NCI-H146 treated with DMSO at 0.1 percent for 48 hours (cell line): ENCODE measurements at regions not wholly inside any gene's neighbourhood (a gene's known extent, or its start where the extent isn't known, plus 50 kb on each side); places are given as distances from the start of the nearest gene placed in this dataset.
A peak's percentile ranks its signal among the peaks of the same experiment; 100 is the strongest.

ENCODE experiments used
- DNase-seq: peaks from one replicate; lab custom pipeline; 2025; ENCODE audit not compliant: unreplicated experiment; lab: John Stamatoyannopoulos, UW

DNA sequence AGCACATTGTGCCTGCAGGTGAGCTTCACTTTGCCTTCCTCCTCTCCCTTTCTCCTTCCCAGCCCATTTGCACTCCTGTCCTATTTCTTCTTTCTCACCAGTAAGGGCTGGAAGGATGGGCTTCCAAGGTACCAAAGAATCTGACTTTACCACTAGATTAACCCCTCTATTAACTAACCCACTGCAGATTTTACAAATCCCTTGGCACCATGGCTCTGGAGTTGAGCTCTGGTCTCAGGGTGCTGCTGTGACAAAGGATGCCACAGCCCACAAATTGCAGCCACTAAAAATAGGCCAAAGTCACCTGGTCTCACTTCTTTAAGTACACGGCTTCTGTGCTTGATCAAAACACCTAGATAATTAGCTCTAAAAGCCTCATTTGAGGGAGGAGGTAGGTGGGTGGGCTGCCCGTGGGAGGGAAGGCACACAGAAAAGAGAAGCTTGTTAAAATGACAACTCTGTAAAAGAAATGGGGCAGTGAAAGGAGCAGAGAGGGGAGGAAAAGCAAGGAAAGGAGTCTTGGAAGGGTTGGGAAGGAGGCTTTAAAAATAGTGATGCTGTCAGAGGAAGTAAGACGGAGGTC is 327.4 kb downstream of the DRD1 start:
- no peak for DNase-seq

- DNase-seq, result no peak
Measured at GRCh38 chr5:175115831-175116230, 328.2 kb downstream of the DRD1 start.

DNA sequence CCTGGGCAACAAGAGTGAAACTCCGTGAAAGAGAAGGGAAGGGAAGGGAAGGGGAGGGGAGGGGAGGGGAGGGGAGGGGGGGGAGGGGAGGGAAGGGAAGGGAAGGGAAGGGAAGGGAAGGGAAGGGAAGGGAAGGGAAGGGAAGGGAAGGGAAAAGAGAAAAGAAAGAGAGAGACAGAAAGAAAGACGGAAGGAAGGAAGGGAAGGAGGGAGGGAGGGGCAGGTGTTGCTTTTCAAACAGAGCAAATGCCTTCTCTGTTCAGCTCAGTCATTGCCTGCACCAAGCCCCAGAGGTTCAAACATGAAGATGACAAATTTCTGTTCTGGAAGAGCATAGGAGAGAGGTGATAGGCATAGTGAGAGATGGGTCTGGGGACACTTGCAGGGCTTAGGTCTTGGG is 330.0 kb downstream of the DRD1 start:
- DNase-seq, result no peak

DNA sequence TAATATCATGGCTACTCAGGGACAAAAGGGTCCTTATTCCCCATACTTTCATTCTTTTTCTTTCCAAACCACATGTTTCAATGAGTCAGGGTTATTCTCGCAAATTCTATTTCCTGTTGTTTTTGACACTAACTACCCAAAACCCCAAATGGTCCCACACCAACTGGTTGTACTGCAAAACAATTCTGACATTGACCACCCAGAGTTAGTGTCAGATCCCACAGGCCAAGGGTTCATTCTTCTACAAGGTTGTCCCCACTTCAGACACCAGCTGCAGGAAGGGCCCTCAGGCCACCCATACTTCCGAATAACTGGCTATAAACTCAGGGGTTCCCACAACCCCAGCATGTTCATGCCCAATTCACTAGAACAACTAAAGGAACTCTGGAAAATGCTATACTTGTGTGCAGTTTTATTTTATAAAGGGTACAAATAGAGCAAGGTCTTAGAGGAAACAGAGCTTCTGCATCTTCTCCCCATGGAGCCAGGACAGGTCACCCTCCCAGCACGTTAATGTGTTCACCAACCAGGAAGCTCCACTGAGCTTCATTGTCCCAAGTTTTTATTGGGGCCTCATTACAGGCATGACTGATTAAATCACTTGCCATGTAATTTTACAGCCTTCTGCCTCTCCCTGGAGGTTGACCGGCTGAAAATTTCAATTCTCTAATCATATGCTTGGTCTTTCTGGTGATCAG is 334.8 kb downstream of the DRD1 start:
- no peak for DNase-seq

- no peak for DNase-seq
Measured at GRCh38 chr5:175107865-175108264, 336.1 kb downstream of the DRD1 start.

DNA sequence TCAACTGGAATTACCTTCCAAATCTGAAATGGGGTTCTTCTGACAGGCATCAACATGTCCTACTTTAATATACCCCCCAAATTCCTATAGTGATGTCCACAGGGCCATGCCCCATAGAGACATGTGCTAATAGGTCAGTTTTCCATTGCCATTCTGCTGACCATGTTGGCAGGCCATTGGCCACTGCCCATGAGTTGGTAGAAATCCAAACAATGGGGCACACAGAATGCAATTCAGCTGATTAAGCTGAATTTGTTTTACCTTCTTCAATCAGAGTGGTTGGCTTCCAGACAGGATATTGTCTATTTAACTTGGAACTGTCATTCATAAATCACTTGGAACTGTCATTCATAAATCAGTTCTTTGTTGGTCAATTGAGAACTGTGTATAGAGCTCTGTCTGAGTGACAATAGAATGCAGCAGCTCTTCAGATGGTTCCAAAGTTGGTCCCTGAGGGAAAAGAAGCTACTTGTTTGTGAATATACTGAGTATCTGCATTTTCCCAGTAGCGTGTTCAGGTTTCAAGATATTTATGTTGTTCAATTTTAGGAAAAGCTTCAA is 336.9 kb downstream of the DRD1 start:
- DNase-seq, result no peak

DNA sequence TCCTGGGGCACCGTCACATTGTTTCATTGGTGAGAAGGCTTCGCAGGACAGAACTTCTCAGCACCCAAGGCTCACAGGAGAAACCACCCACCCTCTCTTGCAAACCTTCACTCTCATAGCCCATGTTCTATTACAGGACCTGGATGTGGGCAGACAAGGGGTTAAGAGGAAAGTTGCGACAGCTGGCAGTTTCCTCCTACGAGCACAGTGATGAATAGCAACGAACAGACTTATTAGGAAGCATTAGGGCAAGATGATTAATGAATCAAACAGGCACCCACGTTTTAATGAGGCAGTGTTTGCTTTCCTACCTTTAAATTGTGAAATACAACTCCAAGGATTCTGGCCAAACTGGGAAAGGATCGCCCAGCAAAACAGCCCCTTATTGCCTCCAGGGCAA is 339.3 kb downstream of the DRD1 start:
- no peak for DNase-seq

DNA sequence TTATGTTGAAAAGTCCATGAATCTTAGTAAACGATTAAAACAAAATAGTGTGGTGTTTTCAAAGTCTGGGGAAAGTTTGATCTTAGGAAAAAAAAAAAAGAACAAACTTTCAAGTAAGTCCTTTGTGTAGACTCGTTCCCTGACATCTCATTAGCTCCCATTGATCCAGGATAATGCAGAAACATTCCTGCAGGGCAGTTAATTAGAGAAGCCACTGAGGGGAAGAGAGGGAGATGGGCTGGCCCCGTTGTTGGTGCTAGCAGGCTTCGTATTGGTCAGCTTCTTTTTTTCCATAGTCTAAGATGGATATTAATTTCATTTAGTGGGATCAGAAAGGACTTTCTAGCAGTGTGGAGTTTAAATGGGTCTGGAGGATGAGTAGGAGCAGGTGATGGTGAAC is 340.2 kb downstream of the DRD1 start:
- no peak for DNase-seq

GRCh38 chr5:175102717-175103116 is 341.3 kb downstream of the DRD1 start:
- no peak for DNase-seq

DNA sequence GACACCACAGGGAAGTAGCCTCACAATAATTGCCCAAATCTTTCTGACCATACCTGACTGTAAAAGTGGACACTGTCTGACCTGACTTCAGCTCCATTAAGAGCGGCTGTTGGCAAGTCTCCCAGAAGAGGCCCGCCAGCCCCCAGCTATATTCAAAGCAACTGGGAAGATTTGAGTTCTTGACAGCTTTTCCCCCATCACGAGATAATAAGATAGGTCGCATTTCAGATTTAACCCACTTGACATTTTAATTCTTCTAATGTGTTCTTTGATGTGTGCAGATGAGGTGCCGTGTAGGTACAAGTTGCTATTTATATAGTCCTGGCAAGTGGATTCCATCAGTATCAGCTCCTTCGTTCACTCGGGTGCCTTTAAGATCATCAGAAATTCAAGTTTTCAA is 345.7 kb downstream of the DRD1 start:
- DNase-seq, result no peak

DNA sequence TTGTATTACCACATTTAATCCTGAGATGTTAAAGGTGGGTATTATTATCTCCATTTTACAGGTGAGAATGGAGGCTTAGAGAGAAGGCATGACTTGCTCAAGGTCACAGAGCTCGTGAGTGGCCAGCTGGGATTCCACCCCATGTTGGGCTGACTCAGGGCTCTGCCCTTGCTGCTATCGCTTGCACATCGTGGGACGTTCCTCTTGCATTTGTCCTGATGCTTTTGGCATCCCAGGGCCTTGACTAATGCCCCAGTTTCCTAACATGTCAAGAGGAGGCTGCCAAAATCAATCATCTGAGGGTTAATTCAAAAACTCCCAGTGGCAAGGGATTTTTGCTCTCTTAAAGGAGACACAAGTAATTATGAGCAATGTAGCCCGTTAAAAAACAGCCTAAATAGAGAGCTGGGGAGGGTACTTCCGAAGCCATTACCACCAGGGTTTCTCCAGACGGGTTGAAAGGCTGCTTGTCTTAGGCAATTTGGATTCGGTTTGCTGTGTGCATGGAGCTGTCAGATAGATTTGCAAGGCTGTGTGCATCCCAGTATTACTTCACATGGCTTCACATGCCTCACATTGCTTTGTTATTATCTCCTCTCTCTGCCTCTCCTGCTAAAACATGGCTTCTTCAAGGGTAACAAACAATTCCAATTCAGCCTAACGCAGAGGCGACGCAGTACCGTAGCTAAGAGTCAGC is 347.4 kb downstream of the DRD1 start:
- DNase-seq, result no peak

- DNase-seq, result no peak
Measured at GRCh38 chr5:175094461-175094860, 349.5 kb downstream of the DRD1 start.

DNA sequence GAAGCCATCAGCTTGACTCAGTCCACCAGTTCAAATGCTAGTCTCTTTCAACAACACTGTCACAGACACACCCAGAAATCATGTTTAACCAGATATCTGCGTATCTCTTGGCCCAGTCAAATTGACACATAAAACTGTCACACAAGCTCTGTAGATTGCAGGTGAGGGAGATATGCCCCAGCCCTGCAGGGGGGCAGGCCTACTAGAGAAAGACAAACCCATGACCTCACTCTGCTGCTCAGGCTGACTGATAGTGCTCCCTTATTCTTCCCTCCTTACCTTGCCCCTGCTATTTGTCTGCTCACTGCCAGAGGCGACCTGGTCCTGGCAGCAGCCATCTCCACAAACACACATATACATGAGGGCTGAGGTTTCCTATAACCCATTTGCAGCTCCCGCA is 351.3 kb downstream of the DRD1 start:
- DNase-seq, result peak; percentile 12

- DNase-seq, result no peak
Measured at GRCh38 chr5:175088963-175089362, 355.0 kb downstream of the DRD1 start.

GRCh38 chr5:175082866-175083590 is 358.6 kb downstream of the MSX2 start:
- DNase-seq, result no peak

DNA sequence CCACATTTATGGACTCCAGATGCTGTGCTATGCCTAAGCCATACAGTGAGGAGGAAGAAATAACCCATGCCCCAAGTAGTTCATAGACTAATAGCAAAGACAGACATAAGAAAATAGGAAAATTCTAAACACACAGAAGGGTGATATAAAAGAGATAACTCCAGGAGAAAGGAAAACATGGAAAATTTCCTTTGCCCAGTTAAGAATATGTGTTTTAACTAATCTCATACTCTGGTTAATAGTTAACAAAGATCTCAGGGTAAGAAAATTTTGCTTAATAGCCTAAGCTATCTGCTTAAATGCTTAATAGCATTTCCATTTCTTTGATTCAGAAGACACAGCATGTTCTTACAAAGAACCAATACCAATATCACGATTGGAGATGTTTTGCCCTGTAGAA is 358.0 kb downstream of the MSX2 start:
- DNase-seq, result no peak

DNA sequence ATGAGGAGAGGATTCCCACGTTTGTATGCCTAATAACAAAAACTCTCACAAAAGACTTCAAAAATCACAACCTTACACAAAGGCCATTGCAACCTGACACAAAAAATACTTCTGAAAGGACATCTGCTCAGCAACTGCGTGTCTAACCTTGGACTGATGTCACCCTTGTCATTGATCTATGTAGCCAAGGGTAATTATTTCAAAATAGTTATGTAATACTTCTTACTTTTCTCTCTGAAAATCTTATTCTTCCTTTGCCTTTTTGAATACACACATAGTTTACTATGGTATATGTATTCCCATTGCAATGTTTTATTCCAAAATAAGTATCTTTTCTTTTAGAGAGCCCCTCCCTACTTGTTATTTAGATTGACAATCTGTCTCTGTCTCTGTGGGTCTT is 355.3 kb downstream of the MSX2 start:
- no peak for DNase-seq

GRCh38 chr5:175070283-175070682 is 345.9 kb downstream of the MSX2 start:
- no peak for DNase-seq

DNA sequence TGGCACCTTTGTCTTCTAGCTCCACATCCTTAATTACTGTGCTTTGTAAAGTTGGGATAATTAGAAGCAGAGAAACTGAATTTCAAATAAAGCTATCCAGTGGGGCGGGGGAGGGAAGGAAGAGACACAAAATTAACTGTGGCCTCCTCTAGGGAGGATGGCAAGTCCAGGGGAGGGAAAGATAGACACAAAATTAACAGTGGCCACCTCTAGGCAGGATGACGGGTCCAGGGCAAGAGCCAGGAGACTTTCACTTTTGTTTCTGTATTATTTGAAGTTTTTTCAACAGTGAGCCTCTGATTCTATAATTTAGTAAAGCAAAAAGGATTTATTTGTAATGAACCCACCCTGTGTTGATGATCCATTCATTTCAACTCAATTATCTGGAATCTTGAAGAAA is 335.9 kb downstream of the MSX2 start:
- DNase-seq, result no peak

DNA sequence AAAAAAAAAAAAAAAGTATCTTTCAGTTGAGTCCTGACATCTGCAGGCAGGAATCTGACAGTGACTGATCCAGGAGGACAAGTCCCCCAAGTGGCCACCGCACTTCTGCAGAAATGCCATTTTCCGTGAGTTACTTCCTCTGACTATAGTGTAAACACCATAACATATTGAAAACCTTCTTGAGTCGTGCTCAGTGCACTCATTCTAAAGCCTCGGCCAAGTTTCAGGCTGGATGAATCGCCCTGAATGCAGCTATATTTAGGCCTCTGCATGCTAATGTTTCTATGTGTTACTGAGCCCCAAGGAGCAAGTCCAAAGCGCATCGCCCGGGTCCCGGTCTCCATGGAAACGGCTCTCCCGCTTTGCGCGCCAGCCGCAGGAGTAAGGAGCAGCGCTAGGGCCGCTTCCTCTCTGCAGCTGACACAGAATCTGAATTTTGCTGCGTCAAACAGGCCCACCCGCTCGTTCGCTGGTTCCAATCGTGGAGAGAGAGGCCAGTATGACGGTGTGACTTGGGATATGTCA is 335.4 kb downstream of the MSX2 start:
- no peak for DNase-seq

GRCh38 chr5:175056831-175057230 is 332.4 kb downstream of the MSX2 start:
- DNase-seq, result no peak
